ENCODE measurements at regions not wholly inside any gene's neighbourhood (a gene's known extent, or its start where the extent isn't known, plus 50 kb on each side); places are given as distances from the start of the nearest gene placed in this dataset.
"Not testable (repeated sequence)": the region's sequence is repeated elsewhere in the genome, so short reads cannot be mapped to it uniquely, and the experiment has no call there.

DNA sequence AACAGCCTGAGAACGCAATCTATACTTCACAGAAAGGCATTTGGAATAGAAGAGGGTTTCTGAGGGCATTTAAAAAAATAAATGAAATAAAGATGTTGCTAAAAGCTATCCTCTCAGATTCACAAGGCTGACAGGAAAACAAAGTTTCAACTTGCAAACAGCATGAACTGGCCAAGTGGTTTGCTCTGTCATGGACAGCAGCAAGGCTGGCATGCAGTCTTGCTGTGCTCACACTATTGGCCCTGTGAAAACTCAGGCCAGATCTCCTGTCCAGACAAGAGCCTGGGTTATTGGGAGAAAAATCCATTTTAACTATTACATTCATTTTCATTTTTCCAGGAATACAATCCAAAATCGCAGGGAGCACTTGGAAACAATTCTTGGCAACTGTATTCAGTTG is 506.2 kb upstream of the SLC35B3 start:
- no peak for DNase-seq

DNA sequence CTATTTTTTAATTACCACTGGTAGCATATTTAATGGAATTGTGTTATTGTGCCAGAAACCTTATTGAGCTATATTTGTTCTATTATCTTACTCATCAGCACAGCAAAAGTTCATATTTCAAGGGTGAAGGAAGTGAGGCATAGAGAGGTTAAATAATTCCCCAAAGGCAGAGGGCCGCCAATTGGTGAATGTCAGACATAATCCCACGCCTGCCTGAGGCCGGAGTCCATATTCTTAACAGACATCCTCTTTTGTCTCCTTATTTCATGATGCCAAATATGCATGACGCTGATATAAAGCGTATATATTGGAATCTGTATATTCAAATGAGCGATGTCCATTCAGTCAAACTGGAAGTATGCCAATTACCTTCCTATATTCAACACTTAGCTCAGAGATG is 505.0 kb upstream of the SLC35B3 start:
- no peak for DNase-seq

DNA sequence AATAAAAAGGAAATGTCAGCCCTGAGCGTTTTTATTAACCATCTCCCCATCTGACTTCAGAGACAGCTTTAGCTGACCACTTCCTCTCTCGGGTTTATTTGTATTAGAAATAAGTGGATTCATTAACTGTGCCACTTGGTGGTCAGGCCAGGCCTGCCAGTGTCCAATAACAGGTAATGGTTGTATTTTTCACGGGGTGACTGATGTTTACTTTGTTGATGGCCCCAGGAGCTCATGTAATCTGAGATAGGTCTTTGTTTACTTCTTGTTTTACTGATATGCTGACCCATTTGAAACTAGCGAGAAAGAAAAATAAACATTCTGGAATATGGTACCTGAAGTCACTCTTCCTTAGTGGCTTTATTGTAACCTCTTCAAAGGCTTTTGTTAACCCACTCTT is 504.3 kb upstream of the SLC35B3 start:
- DNase-seq: no peak

DNA sequence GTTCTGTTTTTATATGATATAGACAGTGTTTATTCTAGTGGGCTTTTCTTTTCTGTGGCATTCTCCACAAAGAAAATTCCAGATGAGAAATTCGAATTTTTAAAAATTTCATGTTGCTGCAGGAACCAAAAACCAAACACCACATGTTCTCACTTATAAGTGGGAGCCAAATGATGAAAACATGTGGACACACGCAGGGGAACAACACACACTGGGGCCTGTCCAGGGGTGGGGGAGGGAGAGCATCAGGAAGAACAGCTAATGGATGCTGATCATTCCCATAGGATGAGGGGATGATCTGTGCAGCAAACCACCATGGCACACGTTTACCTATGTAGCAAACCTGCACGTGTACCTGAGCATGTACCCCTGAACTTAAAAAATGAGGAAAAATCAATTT is 499.0 kb upstream of the SLC35B3 start:
- DNase-seq: no peak

DNA sequence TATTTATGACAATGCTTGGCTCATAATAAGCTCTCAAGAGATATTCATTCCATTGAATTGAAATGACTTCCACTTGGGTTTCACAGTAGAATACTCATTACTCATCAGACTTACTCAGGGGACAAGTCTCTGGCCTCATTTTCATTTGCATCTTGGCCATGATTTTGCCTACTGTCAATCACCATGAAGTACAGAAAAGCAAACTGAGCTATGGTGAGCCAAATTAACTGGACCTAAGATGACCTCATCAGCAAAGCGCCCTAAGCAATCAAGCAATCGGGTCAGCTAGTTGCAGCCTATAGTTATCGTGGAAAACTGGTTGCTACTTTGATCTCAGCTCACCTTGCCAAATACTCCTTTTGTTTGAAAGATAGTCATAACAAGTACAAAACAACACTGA is 494.7 kb upstream of the SLC35B3 start:
- no peak for DNase-seq

DNA sequence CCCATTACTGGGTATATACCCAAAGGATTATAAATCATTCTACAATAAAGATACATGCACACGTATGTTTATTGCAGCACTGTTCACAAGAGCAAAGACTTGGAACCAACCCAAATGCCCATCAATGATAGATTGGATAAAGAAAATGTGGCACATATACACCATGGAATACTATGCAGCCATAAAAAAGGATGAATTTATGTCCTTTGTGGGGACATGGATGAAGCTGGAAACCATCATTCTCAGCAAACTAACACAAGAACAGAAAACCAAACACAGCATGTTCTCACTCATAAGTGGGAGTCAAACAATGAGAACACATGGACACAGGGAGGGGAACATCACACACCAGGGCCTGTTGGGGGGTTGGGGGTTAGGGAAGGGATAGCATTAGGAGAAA is 484.9 kb upstream of the SLC35B3 start:
- not testable (repeated sequence) for DNase-seq

DNA sequence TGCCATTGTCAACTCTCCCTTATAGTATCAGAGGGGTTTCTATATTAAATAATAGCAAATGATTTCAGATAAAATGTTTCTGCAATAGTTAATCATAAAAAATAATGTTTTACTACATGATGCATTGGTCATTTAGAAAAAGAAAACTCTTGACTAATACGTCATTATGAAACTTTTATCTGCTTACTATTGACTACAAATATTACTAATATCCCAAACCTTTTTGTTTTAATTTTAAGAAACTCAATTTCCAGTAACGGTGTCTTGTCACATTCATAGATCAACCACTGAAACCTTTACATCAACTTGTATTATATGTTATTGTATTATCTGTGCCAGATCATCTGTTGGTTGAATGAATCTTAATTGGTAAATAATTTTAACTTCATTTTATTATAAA is 482.9 kb upstream of the SLC35B3 start:
- DNase-seq: no peak

DNA sequence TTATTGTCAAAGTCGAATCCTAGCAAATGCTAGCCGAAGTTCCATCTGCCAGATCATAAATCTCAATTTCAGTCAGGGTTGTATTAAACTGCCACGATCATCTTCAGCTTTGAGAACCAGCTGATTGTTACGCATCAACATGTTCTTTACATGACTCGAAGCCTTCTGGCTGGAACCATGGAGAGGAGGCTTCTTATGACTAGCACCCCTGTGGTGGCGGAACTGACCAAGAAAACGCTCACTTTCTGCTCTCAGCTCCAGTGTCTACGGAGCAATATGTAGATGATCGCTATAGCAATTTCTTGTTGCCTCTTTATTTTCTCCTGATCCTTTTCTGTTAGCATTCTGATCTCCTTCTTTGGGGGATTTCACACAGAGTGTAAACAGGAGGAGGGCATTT is 479.4 kb upstream of the SLC35B3 start:
- DNase-seq: no peak

DNA sequence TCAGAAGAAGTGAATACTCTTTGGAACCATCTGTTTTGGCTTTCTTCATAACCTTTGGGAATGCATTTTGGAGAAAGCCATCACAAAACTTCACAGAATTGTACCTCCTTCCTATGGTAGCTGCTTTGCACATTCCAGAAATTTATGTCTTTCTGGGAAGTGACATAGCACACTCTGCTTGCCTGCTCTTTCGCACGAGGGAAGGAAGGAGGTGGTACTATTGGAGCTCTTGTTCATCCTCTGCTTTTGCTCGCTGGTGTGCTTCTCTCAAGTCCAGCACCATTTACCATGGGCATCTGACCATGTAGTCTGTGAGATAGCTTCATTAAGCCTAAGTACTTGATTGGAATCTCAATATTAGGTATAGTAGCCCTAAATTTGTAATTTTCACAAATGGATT is 473.3 kb upstream of the SLC35B3 start:
- no peak for DNase-seq

DNA sequence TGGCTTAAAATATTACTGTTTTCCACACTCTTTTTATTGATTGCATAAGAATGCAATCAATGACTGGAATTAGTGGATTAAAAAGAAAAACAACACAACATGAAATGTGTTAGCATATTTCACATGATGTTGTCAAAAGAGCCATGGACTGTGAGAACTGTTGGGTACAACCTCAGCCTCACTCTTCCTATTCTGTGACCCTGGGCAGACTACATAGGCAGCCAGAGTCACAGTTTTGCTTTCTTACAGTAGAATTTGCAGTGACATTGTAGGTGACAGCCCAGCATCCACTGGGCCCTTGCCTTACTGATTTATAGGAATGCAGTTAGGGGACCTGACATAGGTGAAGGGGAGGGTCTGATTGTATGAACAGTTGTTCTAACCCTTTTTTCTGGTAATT is 471.4 kb upstream of the SLC35B3 start:
- DNase-seq: no peak

DNA sequence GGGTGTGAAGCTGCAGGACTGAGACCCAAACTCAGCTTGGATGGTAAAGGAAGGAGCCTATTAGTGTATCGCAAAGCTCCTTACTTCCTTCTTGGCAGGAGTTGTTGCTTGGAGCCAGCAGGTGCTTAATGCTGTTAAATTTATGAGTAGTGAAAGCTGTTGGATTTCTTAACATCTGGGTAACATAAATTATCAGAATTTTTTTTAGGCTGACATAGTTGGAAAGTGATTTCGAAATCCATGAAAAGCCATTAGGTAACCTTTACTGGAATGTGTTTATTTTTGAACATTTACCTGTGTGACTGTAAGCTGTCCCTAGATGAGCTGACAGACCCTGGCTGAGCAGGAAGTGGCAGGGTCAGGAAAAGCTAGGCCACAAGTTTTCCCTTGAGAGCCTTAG is 470.4 kb upstream of the SLC35B3 start:
- no peak for DNase-seq

DNA sequence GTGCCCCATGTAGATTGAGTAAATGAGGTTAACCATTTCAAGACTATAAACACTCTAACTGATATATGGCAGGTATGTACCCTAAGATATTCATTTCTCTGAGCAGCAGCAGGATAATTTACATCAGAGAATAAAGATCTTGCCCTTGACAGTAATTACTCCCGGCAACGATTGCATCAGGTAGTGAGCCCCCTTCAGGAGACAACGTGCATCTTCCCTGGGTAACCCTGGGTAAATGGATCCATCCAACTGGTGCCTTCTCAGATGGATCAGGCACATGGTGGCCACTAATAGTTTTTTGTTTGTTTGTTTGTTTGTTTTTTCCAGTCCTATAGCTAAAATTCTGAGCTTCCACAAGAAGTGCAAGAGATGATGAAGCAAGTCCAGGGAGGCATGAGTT is 469.4 kb upstream of the SLC35B3 start:
- DNase-seq: no peak

DNA sequence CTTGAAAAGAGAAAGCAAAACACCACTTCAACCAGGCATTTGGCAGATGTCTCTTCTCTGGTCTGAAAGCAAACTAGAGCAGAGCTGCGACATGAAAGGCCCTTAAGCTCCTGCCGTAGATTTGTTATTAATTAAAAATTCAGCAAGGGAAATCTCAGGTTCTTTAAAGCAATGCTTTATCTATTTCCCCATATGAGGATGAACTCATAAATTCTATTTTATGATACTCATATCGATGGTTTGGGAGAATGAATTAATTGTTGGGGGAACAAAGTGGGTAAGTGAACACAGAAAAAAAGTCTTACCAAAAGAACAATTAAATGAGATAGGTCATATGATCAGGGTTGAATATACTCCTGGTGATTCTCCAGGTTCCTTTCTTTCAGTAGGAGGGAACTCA is 464.7 kb upstream of the SLC35B3 start:
- no peak for DNase-seq

DNA sequence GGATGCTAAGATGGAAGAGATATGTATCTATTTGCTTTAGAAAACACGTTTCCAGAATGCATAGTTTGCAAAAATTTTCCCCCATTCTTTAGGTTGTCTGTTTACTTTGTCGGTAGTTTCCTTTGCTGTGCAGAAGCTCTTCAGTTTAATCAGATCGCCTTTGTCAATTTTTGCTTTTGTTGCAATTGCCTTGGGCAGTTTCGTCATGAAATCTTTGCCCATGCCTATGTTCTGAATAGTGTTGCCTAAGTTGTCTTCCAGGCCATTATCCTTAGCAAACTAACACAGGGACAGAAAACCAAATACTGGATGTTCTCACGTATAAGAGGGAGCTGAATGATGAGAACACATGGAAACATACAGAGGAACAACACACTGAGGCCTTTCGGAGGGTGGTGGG is 454.2 kb upstream of the SLC35B3 start:
- DNase-seq: no peak

DNA sequence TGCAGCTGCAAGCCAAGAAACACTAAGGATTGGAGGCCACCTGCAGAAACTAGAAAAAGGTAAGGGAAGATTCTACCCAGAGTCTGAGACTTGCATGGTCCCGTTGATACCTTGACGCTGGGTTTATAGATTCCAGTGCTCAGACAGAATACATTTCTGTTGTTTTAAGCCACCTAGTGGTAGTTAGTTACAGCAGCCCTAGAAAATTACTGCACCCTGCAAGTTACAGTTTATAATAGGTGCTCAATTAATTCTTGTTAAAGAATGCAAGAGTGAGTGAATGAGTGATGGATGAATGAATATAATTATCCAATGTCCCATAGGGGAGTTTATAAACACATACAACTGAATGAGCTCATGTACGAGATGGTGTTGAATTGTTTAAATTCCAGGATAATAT is 453.1 kb upstream of the SLC35B3 start:
- no peak for DNase-seq

DNA sequence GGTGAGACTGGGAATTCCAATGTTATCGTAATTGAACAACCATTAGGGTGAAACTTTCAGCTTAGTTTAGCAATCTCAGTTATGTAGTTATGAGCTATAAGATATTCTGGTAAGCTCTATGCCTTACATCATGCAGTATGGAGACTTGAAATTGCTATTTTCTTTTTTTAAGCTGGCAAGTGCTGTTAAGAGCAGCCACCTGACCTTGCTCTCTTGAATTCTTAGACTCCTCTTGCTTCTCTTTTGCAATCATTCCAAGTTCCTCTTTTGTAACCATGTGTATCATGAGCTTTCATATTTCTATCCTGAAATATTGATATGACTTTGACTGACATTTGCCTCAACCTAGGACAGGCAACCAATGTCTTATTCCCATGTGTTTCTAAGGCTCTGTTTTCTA is 446.3 kb upstream of the SLC35B3 start:
- no peak for DNase-seq

DNA sequence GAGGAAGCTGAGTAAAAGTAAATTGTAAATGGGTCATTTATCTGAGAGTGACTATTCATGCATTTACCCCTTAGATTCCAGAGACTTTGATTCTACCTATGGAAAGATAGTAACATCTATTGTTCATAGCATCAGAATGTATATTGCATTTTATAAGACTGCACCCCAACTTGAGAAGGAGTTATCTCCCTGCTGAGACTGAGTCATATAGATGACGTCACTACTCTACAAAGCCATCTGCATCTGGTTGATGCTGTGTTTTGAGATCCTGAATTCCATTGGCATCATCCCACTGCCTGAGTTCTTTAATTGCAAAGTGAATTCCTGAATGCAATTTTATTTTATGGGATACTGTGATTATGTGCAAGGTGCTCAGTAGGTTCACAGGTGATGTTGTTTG is 444.0 kb upstream of the SLC35B3 start:
- DNase-seq: no peak

DNA sequence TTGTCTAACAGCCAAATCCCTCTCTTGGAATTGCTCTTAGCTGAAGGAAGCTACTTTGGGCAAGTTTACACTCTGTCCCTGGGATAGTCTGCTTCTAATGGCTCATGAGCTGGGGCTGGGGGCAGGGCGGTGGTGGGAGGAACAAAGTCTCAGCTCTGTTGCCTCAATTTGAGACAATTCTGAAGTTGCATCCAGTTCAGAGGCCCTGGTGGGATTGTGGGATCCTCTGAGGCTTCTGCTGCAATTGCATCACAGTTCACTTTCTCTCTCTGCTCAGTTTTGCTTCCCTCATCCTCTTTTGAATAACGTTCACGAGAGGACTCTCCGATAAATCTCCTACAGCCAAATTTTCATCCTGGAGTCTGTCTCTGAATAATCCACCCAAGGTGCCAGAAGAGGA is 440.6 kb upstream of the SLC35B3 start:
- DNase-seq: no peak

DNA sequence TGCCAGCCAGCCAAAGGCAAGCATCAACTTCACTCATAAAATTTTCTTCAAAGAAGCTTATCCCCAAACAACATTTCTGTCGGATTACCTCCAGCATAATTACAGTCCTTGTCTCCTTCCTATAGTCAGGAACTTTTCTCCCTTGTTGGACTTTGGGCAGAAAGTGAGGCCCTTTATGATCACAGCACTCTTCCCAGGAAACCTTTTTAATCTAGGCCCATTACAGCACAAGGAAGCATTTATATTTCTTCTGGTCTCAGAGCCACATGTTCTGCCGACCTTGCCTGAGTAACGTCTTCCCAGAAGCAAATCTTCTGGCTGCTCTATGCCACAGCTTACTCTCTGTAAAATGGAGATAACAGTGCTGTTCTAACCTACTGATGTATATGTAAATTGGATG is 437.2 kb upstream of the SLC35B3 start:
- no peak for DNase-seq

DNA sequence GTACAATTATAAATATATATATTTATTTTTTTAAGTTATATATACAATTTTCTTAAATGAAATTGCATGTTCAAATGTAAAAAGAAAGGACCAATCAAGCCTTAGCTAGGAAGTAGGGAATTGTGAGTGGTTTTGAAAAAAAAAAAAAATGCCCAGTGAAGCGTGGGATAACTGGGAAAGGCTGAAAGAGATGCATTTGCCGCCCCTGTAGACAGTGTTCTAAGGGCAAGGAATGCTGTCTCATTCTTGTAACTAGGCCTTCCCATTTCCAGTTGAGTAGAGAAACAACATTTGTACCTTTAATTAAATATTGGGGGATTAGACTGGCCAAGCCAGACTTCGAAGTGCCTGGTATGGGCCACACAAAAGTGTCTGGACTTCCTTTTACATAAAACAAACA is 430.1 kb upstream of the SLC35B3 start:
- DNase-seq: no peak

DNA sequence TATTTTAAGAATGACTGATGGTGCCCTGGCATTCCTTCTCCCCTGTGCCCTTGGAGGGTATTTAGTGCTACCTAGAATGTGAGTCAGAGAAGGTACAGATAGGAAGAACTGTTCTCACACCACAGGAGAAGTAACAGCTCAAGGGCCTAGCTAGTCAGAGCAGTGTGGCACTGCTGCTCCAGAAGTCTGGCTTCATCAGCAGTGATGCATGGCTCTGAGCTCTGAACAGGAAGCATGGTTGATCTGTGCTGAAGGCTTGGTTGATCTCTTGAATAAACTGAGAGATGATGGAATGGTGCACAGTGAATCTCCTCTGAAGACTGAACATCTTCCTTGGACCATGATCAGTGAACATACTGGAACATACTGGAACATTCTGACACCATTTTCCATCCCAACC is 425.3 kb upstream of the SLC35B3 start:
- no peak for DNase-seq

DNA sequence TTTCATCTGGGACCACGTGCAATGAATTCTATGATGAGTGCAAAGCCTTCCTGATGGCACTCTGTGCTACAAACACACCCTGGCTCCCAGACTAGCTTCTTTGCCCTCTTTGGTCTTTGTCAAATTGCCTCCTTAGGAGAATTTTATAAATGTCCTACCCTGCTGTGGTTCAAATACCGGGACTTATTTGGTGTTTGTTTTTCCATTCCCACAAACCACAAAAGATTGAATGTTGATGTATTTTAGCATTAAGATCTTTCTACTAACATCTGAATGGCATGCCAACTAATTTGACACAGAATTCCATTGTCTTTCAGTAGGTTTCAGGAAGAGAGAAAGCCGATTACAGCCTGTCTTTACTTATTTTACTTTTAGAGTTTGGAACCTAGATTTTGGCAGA is 424.2 kb upstream of the SLC35B3 start:
- DNase-seq: no peak

DNA sequence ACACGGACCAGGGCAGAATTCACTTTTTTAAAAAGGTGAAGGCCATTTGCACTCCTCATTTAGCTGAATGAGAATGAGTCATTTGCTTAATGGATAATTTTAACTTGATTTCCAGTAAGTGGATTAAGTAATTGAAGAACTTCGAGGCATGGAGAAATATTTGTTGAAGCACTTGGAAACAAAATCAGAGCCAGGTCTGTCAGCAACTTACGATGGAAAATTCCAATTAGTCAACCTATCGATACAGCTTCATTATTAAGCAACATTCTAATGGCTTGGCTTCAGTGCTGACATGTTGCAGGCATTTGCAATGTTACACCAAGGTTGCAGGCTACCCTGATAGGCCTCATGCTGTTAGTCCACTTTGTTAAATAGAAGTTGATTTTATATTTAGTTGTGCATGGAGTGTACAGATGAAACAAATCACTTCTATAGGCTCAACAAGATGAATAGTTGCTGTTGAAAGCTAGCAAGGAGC is 423.5 kb upstream of the SLC35B3 start:
- no peak for DNase-seq

DNA sequence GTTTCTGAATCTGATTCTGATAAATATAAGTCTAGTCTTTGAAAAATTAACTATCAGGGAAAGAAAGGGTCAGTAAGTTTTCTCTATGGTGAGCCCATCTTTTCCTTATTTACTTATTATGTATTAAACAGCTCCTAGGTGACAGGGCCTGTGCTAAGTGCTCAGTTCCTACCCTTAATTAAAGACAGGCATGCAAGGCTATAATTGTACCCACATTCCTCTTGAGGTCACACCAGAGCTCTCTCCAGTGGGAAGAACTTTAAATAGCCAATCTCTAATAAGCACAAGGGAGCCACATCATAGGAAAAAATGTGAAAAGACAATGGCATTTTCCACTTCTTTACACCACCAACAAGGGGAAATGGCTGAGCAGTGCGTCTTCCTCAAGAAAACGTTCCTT is 421.8 kb upstream of the SLC35B3 start:
- DNase-seq: no peak

DNA sequence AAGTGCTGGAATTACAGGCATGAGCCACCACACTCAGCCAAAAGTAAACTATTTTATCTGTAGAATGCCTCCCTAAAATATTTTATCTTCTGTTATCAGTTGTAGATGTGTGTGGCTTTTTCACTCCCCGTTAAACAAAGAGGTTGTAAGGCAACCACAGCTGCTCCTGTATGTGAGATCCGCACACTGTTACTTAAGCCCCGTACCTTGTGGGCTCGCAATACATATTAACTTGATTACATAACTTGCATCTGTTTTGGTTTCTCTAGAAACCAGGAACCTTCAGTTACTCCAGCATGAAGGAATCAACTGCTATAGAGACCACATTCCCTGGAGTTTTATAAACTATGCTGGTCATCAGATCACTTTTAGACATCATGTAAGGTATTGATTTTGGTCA is 420.1 kb upstream of the SLC35B3 start:
- DNase-seq: no peak

DNA sequence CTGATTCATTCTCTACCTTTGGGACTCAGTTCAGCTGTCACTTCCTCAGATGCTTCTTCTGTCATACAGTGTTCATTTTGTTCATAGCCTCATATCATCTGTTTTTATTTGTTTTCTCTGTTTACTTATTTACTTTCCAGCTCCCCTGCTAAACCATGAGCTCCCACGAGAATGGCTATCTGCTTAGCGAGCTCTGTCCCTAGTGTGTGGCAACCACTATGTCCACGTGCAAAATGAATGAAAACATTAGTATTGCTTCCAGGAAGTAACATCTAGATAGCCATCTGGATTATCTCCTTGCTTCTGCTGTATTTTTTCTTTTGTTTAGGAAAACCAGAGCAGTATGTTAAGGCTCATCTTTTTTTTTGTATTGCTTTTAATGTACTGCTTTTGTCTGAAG is 417.0 kb upstream of the SLC35B3 start:
- DNase-seq: no peak
